DOHH2 (cell line): ENCODE measurements at regions not wholly inside any gene's neighbourhood (a gene's known extent, or its start where the extent isn't known, plus 50 kb on each side); places are given as distances from the start of the nearest gene placed in this dataset.

Source experiments
- H3F3A ChIP-seq: fragments of 200-600 bp; sonication (generic), shearing (Covaris generic); 2 replicates; pipeline ENCODE4 v1.6.0; 2016; ENCODE audit warnings: antibody characterized with exemption, mild to moderate bottlenecking; ENCODE audit not compliant: control insufficient read depth, insufficient read depth
- H3K27ac ChIP-seq: fragments of 200-600 bp; sonication (generic); 2 replicates; pipeline ENCODE4 v1.5.1; 2014; ENCODE audit warnings: low read depth, mild to moderate bottlenecking, low read length, moderate library complexity
- H3K27me3 ChIP-seq: fragments of 200-600 bp; sonication (generic); 2 replicates; pipeline ENCODE4 v1.6.1; 2014; ENCODE audit warnings: mild to moderate bottlenecking, low read length, mixed read lengths; ENCODE audit not compliant: control insufficient read depth
- H3K36me3 ChIP-seq: fragments of 200-600 bp; sonication (generic); 2 replicates; pipeline ENCODE4 v1.6.1; 2014; ENCODE audit warnings: mild to moderate bottlenecking, low read length, moderate library complexity, mixed read lengths; ENCODE audit not compliant: control insufficient read depth
- H3K4me1 ChIP-seq: fragments of 200-600 bp; sonication (generic); 2 replicates; pipeline ENCODE4 v1.6.1; 2014; ENCODE audit warnings: mild to moderate bottlenecking, low read length, mixed read lengths; ENCODE audit not compliant: control insufficient read depth
- H3K4me2 ChIP-seq: fragments of 200-600 bp; sonication (generic); 2 replicates; pipeline ENCODE4 v1.6.0; 2014; ENCODE audit warnings: mild to moderate bottlenecking, low read length, moderate library complexity
- H3K4me3 ChIP-seq: fragments of 200-600 bp; sonication (generic); 2 replicates; pipeline ENCODE4 v1.5.1; 2014; ENCODE audit warnings: mild to moderate bottlenecking, low read length, mixed read lengths
- H3K79me2 ChIP-seq: fragments of 200-600 bp; sonication (generic); 2 replicates; pipeline ENCODE4 v1.6.1; 2014; ENCODE audit warnings: mild to moderate bottlenecking, low read length, mixed read lengths; ENCODE audit not compliant: control insufficient read depth
- H3K9me2 ChIP-seq: fragments of 200-600 bp; sonication (generic); replicated peaks from 2 replicates; pipeline ENCODE4 v1.6.1; 2014; ENCODE audit warnings: mild to moderate bottlenecking, low read length, mixed read lengths; ENCODE audit not compliant: control insufficient read depth
- H3K9me3 ChIP-seq: fragments of 200-600 bp; sonication (generic); 2 replicates; pipeline ENCODE4 v1.6.1; 2014; ENCODE audit warnings: antibody characterized with exemption, low read length, mixed read lengths; ENCODE audit not compliant: control insufficient read depth, insufficient read depth
- H4K20me1 ChIP-seq: fragments of 200-600 bp; sonication (generic); 2 replicates; pipeline ENCODE4 v1.6.0; 2014; ENCODE audit warnings: low read depth, mild to moderate bottlenecking, antibody characterized with exemption, low read length, moderate library complexity; ENCODE audit not compliant: control insufficient read depth, insufficient read depth
- EZH2phosphoT487 ChIP-seq: fragments of 200-600 bp; sonication (generic); IDR thresholded peaks from 2 replicates; pipeline ENCODE4 v1.6.1; 2017; ENCODE audit warnings: borderline replicate concordance, mild to moderate bottlenecking, antibody characterized with exemption, low read length, moderate library complexity, mixed read lengths
- TF ChIP-seq, protein P1 (sequence below): fragments of 200-600 bp; sonication (generic); IDR thresholded peaks from one replicate; pipeline ENCODE4 v1.5.1; 2014; ENCODE audit warnings: antibody characterized with exemption, mild to moderate bottlenecking, low read depth, low read length; ENCODE audit not compliant: poor library complexity, severe bottlenecking

DNA sequence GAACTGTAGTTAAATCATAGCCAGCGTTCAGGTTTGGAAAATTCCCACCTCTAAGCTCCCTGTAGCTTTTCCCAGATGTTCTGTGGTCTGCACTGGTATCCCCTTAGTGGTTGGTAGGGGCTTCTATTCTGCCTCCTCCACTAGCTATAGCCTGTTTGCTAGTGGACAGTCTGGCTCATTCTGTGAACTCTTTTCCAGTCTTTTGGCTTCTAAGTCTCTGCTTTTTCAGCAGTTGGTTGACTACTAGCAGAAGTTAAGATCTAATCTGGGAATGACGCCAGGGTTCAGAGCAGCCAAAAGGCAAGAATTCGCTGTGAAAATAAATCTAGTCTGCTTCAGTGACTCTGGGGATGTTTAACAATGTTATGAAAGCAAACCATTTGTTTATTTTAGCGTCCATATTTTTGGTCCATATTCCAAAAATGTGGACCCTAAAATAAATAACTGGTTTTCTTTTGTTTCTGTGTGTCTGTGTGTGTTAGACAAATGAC lies 73.7 kb upstream of the WDR72 start:
- Histone ChIP-seq H3K9me3 (no peaks in the 10 kb centered on the region), H3K4me3 (no peak overlapping the region), H3F3A (no peaks in the 10 kb centered on the region), H3K4me2 (no peak overlapping the region), H3K36me3 (no peaks in the 10 kb centered on the region), H3K9me2 (no peaks in the 10 kb centered on the region), H3K27me3 (no peaks in the 10 kb centered on the region), H3K27ac (no peak overlapping the region), H3K79me2 (no peaks in the 10 kb centered on the region), H4K20me1 (no peaks in the 10 kb centered on the region), H3K4me1 (no peaks in the 10 kb centered on the region)
- no peak for TF ChIP-seq EZH2phosphoT487

DNA sequence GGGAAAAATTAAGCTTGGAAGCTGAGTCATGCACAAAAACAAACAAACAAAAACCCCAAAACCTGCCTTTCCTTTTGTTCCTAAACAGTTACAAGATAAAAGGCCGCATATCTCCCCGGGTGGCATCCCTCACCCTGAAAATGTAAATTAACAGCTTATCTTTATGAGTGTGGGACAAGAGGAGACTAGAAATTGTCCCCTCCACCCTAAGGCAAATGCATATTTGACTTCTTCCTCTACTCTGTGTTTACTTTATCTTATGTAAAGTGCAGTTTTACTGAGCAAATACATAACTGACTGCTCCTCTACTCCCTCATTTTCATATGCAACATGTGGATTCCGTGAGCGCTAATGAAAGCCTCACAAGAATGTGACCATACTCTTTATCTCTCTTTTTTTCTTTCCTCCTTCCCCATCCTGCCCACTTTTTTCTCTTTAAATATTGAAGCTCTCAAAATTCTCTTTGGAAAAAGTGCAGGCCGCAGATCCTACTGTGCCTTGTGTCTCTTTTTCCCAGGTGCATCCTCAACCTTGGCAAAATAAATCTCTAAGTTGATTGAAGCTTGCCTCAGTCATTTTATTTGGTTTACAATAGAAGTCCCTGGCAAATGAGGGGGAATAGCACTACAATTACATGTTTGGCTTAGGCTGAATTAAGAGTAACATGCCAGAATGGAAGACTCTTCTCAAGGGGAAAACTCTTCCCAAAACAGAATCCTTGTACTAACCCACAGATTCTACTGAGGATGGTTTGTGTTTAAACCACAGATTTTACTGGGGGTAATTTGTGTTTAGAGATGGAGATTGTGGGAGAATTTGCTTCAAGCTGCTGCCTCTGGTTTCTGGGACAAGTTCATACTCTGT lies 72.7 kb upstream of the WDR72 start:
- Histone ChIP-seq H3K9me3 (no peaks in the 10 kb centered on the region), H3K4me3 (no peak overlapping the region), H3F3A (no peaks in the 10 kb centered on the region), H3K79me2 (no peaks in the 10 kb centered on the region), H3K4me1 (no peaks in the 10 kb centered on the region), H4K20me1 (no peaks in the 10 kb centered on the region), H3K36me3 (no peaks in the 10 kb centered on the region), H3K27me3 (no peaks in the 10 kb centered on the region), H3K27ac (no peak overlapping the region), H3K4me2 (no peak overlapping the region), H3K9me2 (no peaks in the 10 kb centered on the region)
- no peak for TF ChIP-seq EZH2phosphoT487
- TF ChIP-seq, protein P1, sequence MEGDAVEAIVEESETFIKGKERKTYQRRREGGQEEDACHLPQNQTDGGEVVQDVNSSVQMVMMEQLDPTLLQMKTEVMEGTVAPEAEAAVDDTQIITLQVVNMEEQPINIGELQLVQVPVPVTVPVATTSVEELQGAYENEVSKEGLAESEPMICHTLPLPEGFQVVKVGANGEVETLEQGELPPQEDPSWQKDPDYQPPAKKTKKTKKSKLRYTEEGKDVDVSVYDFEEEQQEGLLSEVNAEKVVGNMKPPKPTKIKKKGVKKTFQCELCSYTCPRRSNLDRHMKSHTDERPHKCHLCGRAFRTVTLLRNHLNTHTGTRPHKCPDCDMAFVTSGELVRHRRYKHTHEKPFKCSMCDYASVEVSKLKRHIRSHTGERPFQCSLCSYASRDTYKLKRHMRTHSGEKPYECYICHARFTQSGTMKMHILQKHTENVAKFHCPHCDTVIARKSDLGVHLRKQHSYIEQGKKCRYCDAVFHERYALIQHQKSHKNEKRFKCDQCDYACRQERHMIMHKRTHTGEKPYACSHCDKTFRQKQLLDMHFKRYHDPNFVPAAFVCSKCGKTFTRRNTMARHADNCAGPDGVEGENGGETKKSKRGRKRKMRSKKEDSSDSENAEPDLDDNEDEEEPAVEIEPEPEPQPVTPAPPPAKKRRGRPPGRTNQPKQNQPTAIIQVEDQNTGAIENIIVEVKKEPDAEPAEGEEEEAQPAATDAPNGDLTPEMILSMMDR = no peak

DNA sequence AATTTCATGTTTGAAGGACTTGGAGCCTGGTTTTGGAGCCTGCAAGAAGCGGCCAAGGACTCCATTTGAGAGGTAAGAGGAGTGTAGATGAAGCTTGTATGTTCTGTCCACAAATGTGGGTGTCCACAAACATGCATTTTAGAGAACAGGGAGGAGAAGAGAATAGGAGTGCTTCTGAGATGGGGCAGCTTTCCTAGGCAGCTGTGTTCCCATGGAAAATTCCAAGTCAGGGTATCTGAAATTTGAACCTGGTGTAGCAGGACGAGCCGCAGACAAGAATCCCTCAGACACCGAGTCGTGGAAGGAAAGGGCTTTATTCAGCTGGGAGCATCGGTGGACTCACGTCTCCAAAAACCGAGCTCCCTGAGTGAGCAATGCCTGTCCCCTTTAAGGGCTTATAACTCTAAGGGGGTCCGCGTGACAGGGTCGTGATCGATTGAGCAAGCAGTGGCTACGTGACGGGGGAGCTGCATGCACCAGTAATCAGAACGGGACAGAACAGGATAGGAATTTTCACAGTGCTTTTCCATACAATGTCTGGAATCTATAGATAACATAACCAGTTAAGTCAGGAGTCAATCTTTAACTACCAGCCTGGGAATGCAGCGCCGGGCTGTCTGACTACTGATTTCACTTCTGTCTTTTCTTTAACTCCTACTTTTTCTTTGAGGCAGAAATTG lies 71.4 kb upstream of the WDR72 start:
- Histone ChIP-seq H3K27ac (no peak overlapping the region), H3K4me3 (no peak overlapping the region), H3K79me2 (no peaks in the 10 kb centered on the region), H3K9me3 (no peaks in the 10 kb centered on the region), H3K27me3 (no peaks in the 10 kb centered on the region), H3K4me1 (no peaks in the 10 kb centered on the region), H3K36me3 (no peaks in the 10 kb centered on the region), H3K4me2 (no peak overlapping the region), H3F3A (no peaks in the 10 kb centered on the region), H3K9me2 (no peaks in the 10 kb centered on the region), H4K20me1 (no peaks in the 10 kb centered on the region)
- no peak for TF ChIP-seq EZH2phosphoT487
- TF ChIP-seq, protein P1 = no peak

DNA sequence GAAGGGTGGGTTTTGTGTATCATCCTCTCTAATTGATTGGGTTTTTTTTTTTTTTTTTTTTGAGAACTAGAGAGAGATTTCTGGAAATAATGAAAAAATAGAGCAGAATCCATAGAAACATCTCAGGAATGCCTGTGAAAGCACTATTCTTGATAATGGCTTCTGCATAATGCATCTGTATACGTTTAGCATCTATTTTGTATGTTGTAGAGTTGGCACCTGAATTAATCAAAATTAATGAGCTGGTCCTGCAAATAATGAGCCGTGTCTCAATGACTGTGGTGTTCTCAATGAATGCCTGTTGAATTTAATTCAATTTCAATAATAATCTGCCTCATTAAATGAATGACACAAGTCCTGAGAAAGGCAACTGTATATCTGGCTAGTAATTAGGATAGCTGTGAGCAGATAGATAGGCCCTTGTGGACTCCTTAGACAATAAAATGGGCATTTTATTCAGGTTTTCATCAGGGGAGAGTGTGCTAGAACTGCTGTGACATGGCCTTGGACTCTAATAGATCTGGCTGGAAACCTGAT lies 70.5 kb upstream of the WDR72 start:
- Histone ChIP-seq H3F3A (no peaks in the 10 kb centered on the region), H3K9me3 (no peaks in the 10 kb centered on the region), H3K4me3 (no peak overlapping the region), H3K4me2 (no peak overlapping the region), H4K20me1 (no peaks in the 10 kb centered on the region), H3K79me2 (no peaks in the 10 kb centered on the region), H3K36me3 (no peaks in the 10 kb centered on the region), H3K4me1 (no peaks in the 10 kb centered on the region), H3K27ac (no peak overlapping the region), H3K27me3 (no peaks in the 10 kb centered on the region), H3K9me2 (no peaks in the 10 kb centered on the region)
- no peak for TF ChIP-seq EZH2phosphoT487
- TF ChIP-seq, protein P1 = no peak
